ENCODE measurements at regions not wholly inside any gene's neighbourhood (a gene's known extent, or its start where the extent isn't known, plus 50 kb on each side); places are given as distances from the start of the nearest gene placed in this dataset.

- no peak for TF ChIP-seq POLR2A (IDR thresholded peaks at IDR 0.05)
- TF ChIP-seq CTCF (IDR thresholded peaks at IDR 0.05) = no peak
Measured at GRCh38 chr14:58740379-58740935, 102.7 kb downstream of the DACT1 start.
